Trophoblast cell (in vitro differentiated cells and primary cell): ENCODE measurements at regions not wholly inside any gene's neighbourhood (a gene's known extent, or its start where the extent isn't known, plus 50 kb on each side); places are given as distances from the start of the nearest gene placed in this dataset.

Source experiments
- DNase-seq, 2 donors: peaks; one replicate each; pipeline ENCODE4 v3.0.0-alpha.2; 2016
- H2AFZ ChIP-seq: 2 replicates; pipeline ENCODE4 v1.6.1; 2013; ENCODE audit warnings: low read length, moderate library complexity, mild to moderate bottlenecking; ENCODE audit not compliant: insufficient read depth, poor library complexity
- H2AK5ac ChIP-seq: 2 replicates; pipeline ENCODE4 v1.6.1; 2013; ENCODE audit warnings: mild to moderate bottlenecking, low read length
- H2BK120ac ChIP-seq: 2 replicates; pipeline ENCODE4 v1.6.1; 2013; ENCODE audit warnings: low read length, mild to moderate bottlenecking, moderate library complexity; ENCODE audit not compliant: insufficient read depth, poor library complexity
- H2BK12ac ChIP-seq: 2 replicates; pipeline ENCODE4 v1.6.1; 2013; ENCODE audit warnings: mild to moderate bottlenecking, low read length, moderate library complexity
- H2BK5ac ChIP-seq: 2 replicates; pipeline ENCODE4 v1.6.1; 2013; ENCODE audit warnings: low read length, low read depth, moderate library complexity, mild to moderate bottlenecking; ENCODE audit not compliant: poor library complexity
- H3K14ac ChIP-seq: 2 replicates; pipeline ENCODE4 v1.6.1; 2013; ENCODE audit warnings: mild to moderate bottlenecking, low read length
- H3K18ac ChIP-seq: 2 replicates; pipeline ENCODE4 v1.6.1; 2013; ENCODE audit warnings: mild to moderate bottlenecking, low read length
- H3K23ac ChIP-seq: 2 replicates; pipeline ENCODE4 v1.6.1; 2013; ENCODE audit warnings: low read length
- H3K27ac ChIP-seq: 2 replicates; pipeline ENCODE4 v1.5.1; 2013; ENCODE audit warnings: low read depth, mild to moderate bottlenecking, inconsistent platforms, low read length, moderate library complexity
- H3K27me3 ChIP-seq: 2 replicates; pipeline ENCODE4 v1.6.1; 2013; ENCODE audit warnings: inconsistent platforms, mild to moderate bottlenecking, low read length, moderate library complexity; ENCODE audit not compliant: insufficient read depth
- H3K36me3 ChIP-seq, 2 experiments: 1 replicate in 1 of 2; 2 replicates in 1 of 2; pipeline ENCODE4 v1.6.1; 2013; ENCODE audit warnings: low read length in 2 of 2, mild to moderate bottlenecking in 2 of 2, moderate library complexity in 1 of 2; ENCODE audit not compliant: insufficient read depth in 2 of 2, control insufficient read depth in 1 of 2
- H3K4ac ChIP-seq: 2 replicates; pipeline ENCODE4 v1.6.1; 2013; ENCODE audit warnings: low read depth, mild to moderate bottlenecking, low read length, moderate library complexity
- H3K4me1 ChIP-seq, 2 experiments: 1 replicate in 1 of 2; 2 replicates in 1 of 2; pipeline ENCODE4 v1.6.1; 2013; ENCODE audit warnings: low read length in 2 of 2, mild to moderate bottlenecking in 2 of 2, moderate library complexity in 1 of 2; ENCODE audit not compliant: insufficient read depth in 2 of 2, control insufficient read depth in 1 of 2
- H3K4me2 ChIP-seq: 2 replicates; pipeline ENCODE4 v1.6.1; 2013; ENCODE audit warnings: inconsistent platforms, mild to moderate bottlenecking, low read length, moderate library complexity
- H3K4me3 ChIP-seq: 2 replicates; pipeline ENCODE4 v1.5.1; 2013; ENCODE audit warnings: mild to moderate bottlenecking, low read depth, low read length, inconsistent platforms
- H3K79me1 ChIP-seq: one replicate; pipeline ENCODE4 v1.6.1; 2013; ENCODE audit warnings: low read length
- H3K79me2 ChIP-seq: 2 replicates; pipeline ENCODE4 v1.6.1; 2013; ENCODE audit warnings: low read length, mild to moderate bottlenecking; ENCODE audit not compliant: control insufficient read depth, insufficient read depth, poor library complexity
- H3K9ac ChIP-seq: 2 replicates; pipeline ENCODE4 v1.6.1; 2013; ENCODE audit warnings: mild to moderate bottlenecking, low read length
- H3K9me3 ChIP-seq: 2 replicates; pipeline ENCODE4 v1.6.1; 2013; ENCODE audit warnings: low read depth, mild to moderate bottlenecking, control low read depth, inconsistent platforms, low read length; ENCODE audit not compliant: insufficient read depth
- H4K12ac ChIP-seq: 2 replicates; pipeline ENCODE4 v1.6.1; 2013; ENCODE audit warnings: low read depth, mild to moderate bottlenecking, low read length, moderate library complexity
- H4K8ac ChIP-seq: 2 replicates; pipeline ENCODE4 v1.6.1; 2013; ENCODE audit warnings: low read depth, mild to moderate bottlenecking, low read length, moderate library complexity
- H4K91ac ChIP-seq: one replicate; pipeline ENCODE4 v1.6.1; 2013; ENCODE audit warnings: low read depth, mild to moderate bottlenecking, low read length, moderate library complexity
- WGBS: extraction: QIAGEN DNeasy Blood & Tissue Kit; methylation state at CpG from one replicate; pipeline ENCODE4 v1.1.7; 2013; ENCODE audit warnings: missing lambda C conversion rate; ENCODE audit not compliant: insufficient read length, insufficient coverage; ENCODE audit errors: extremely low coverage; 5-methylcytosine and 5-hydroxymethylcytosine counted together

DNA sequence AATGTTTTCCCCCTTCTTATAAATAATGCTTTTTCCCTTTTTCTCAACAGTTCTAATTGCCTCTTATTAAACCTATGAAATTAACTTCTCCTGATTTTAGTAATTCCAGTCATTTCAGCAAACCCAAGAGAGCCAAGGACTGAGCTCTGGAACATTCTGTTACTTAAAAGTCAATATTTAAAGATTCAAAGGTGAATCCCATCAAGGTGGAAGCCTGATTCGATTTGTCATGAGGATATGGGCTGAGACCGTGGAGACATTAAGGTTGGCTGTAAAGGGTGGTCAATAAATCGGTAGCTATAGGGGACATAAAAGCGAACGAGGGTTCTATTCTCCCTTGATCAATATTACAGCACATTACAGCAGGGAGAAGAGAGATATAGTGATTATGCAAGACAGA lies 66.6 kb upstream of the NELL2 start:
- no peak overlapping the region for H3K27ac ChIP-seq
- H4K12ac ChIP-seq: no peak overlapping the region
- DNase-seq: no peak
- H2AFZ ChIP-seq: no peak overlapping the region
- no peak overlapping the region for H4K91ac ChIP-seq
- H3K9ac ChIP-seq: no peak overlapping the region
- H3K4me1 ChIP-seq: no peaks in the 10 kb centered on the region
- no peaks in the 10 kb centered on the region for H3K79me2 ChIP-seq
- no peak overlapping the region for H3K4me3 ChIP-seq
- no peak overlapping the region for H2BK120ac ChIP-seq
- H3K18ac ChIP-seq: no peak overlapping the region
- no CpG with 5 or more reads among the region's 5 CpGs for WGBS
- H3K36me3 ChIP-seq: no peaks in the 10 kb centered on the region
- H2BK12ac ChIP-seq: no peak overlapping the region
- no peak overlapping the region for H2AK5ac ChIP-seq
- H3K9me3 ChIP-seq: no peaks in the 10 kb centered on the region
- H3K14ac ChIP-seq: no peak overlapping the region
- no peaks in the 10 kb centered on the region for H3K27me3 ChIP-seq
- H3K4ac ChIP-seq: no peak overlapping the region
- no peak overlapping the region for H3K4me2 ChIP-seq
- no peak overlapping the region for H2BK5ac ChIP-seq
- no peaks in the 10 kb centered on the region for H3K79me1 ChIP-seq
- no peak overlapping the region for H3K23ac ChIP-seq
- no peak overlapping the region for H4K8ac ChIP-seq

DNA sequence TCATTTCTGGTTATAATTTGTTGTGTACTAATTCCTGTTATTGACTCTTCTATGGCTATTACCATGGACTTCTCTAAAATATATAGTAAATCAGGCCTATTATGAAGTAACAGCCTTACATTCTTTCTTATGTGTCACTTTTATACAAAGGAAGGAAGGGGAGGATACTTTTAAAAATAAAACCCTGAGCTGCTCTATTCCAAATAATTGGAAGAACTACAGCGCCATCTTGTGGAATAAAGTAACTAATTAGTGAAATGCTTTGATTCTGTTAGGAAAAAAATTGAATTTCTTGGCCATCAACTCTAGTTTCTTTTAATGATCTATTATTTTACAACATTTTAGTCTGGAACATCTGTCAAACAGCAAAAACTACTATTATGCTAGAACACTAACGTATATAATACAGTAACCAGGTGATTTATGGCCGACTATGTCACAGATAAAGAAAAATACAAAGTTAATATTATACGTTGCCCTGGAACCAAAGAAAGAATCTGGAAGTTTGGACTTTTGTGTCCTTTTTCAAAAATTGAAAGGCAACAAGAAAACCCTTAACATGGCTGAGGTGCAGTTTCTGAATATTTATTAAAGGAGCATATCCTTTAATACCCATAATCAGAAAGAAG lies 55.0 kb upstream of the NELL2 start:
- Histone ChIP-seq H3K79me2 (no peaks in the 10 kb centered on the region), H3K18ac (no peak overlapping the region), H2AFZ (no peak overlapping the region), H3K27me3 (no peaks in the 10 kb centered on the region), H2BK5ac (no peak overlapping the region), H4K12ac (no peak overlapping the region), H2BK12ac (no peak overlapping the region), H3K79me1 (no peaks in the 10 kb centered on the region), H3K36me3 (no peaks in the 10 kb centered on the region), H2BK120ac (no peak overlapping the region), H3K4ac (no peak overlapping the region), H4K8ac (no peak overlapping the region), H3K4me1 (no peaks in the 10 kb centered on the region), H3K9me3 (no peaks in the 10 kb centered on the region), H3K9ac (no peak overlapping the region), H3K4me2 (no peak overlapping the region), H3K4me3 (no peak overlapping the region), H2AK5ac (no peak overlapping the region), H3K14ac (no peak overlapping the region), H3K27ac (no peak overlapping the region), H4K91ac (no peak overlapping the region), H3K23ac (no peak overlapping the region)
- DNase-seq: peak; percentile 1 to 96
- no CpG with 5 or more reads among the region's 4 CpGs for WGBS

GRCh38 chr12:44929236-44929885 lies 53.2 kb upstream of the NELL2 start:
- Histone ChIP-seq H4K12ac (no peak overlapping the region), H3K4me3 (no peak overlapping the region), H3K79me2 (no peaks in the 10 kb centered on the region), H3K4me1 (no peaks in the 10 kb centered on the region), H3K14ac (no peak overlapping the region), H3K18ac (no peak overlapping the region), H3K4ac (no peak overlapping the region), H2BK12ac (no peak overlapping the region), H2AK5ac (no peak overlapping the region), H3K9ac (no peak overlapping the region), H3K27me3 (no peaks in the 10 kb centered on the region), H4K91ac (no peak overlapping the region), H2AFZ (no peak overlapping the region), H3K27ac (no peak overlapping the region), H4K8ac (no peak overlapping the region), H2BK5ac (no peak overlapping the region), H2BK120ac (no peak overlapping the region), H3K4me2 (no peak overlapping the region), H3K9me3 (no peaks in the 10 kb centered on the region), H3K23ac (no peak overlapping the region), H3K79me1 (no peaks in the 10 kb centered on the region), H3K36me3 (no peaks in the 10 kb centered on the region)
- no peak for DNase-seq
- no CpG with 5 or more reads among the region's 3 CpGs for WGBS
